K562 (cell line): ENCODE measurements at regions not wholly inside any gene's neighbourhood (a gene's known extent, or its start where the extent isn't known, plus 50 kb on each side); places are given as distances from the start of the nearest gene placed in this dataset.

Experiments used
- CBX3 ChIP-seq, 2 experiments: IDR thresholded peaks; 1 replicate in 1 of 2; 2 replicates in 1 of 2; pipeline ENCODE4 v1.6.1; 2012; ENCODE audit warnings: inconsistent platforms in 2 of 2, low read length in 2 of 2, borderline replicate concordance in 1 of 2, control low read depth in 1 of 2
- CEBPB ChIP-seq: fragments of 450-650 bp; IDR thresholded peaks from 2 replicates; pipeline ENCODE4 v1.6.1; 2016; ENCODE audit warnings: missing genetic modification characterization, missing compliant biosample characterization
- CTBP1 ChIP-seq: fragments of 450-650 bp; IDR thresholded peaks from 2 replicates; pipeline ENCODE4 v1.6.1; 2016; ENCODE audit warnings: borderline replicate concordance
- FOXP1 ChIP-seq: sonication (generic); formaldehyde crosslinking; IDR thresholded peaks from 2 replicates; pipeline ENCODE4 v1.8.0; 2022; ENCODE audit warnings: mild to moderate bottlenecking, missing genetic modification reagents
- HDAC6 ChIP-seq: IDR thresholded peaks from 2 replicates; pipeline ENCODE4 v1.6.1; 2012; ENCODE audit warnings: low read depth, mild to moderate bottlenecking, control low read depth, inconsistent platforms, low read length, moderate library complexity
- L3MBTL2 ChIP-seq: fragments of 450-650 bp; IDR thresholded peaks from 2 replicates; pipeline ENCODE4 v1.6.1; 2016; ENCODE audit warnings: mild to moderate bottlenecking, moderate library complexity
- NR2F6 ChIP-seq: fragments of 450-650 bp; formaldehyde crosslinking; IDR thresholded peaks from 2 replicates; pipeline ENCODE4 v1.4.0; 2020; ENCODE audit warnings: mild to moderate bottlenecking
- POU5F1 ChIP-seq: fragments of 150-350 bp; IDR thresholded peaks from 2 replicates; pipeline ENCODE4 v1.6.1; 2014; ENCODE audit warnings: borderline replicate concordance, low read length, low read depth, mild to moderate bottlenecking; ENCODE audit not compliant: partially characterized antibody
- RAD21 ChIP-seq, 2 experiments: fragments of 250-450 bp in 1 of 2; fragments of 450-650 bp in 1 of 2; sonication (Bioruptor Pico) in 1 of 2; formaldehyde crosslinking in 1 of 2; IDR thresholded peaks in 1 of 2; conservative IDR thresholded peaks in 1 of 2; 2 replicates each; pipeline versions ENCODE4 v1.4.0 to v1.8.0; 2020 to 2022; ENCODE audit warnings: mild to moderate bottlenecking in 2 of 2, moderate library complexity in 1 of 2
- SNRNP70 ChIP-seq: fragments of 200-400 bp; formaldehyde crosslinking; optimal IDR thresholded peaks from 2 replicates; pipeline ENCODE3; 2017; ENCODE audit warnings: low read depth, low read length
- TAL1 ChIP-seq: fragments of 450-650 bp; IDR thresholded peaks from 2 replicates; pipeline ENCODE4 v1.6.1; 2016; ENCODE audit warnings: mild to moderate bottlenecking
- ZNF79 ChIP-seq: fragments of 250-450 bp; sonication (Bioruptor Pico); IDR thresholded peaks from 2 replicates; pipeline ENCODE4 v1.4.0; 2020; ENCODE audit warnings: low read depth, mild to moderate bottlenecking, moderate library complexity
- TF ChIP-seq, protein P1 (sequence below), 3 experiments: fragments of 200-800 bp in 1 of 3; sonication (Bioruptor generic) in 1 of 3; sonication (generic) in 1 of 3; formaldehyde crosslinking in 1 of 3; IDR thresholded peaks; 2 replicates each; pipeline versions ENCODE4 v1.6.1 to v1.8.0; 2016 to 2022; ENCODE audit warnings: mild to moderate bottlenecking in 2 of 3, missing compliant biosample characterization in 2 of 3, missing genetic modification characterization in 2 of 3, missing genetic modification reagents in 1 of 3
- TF ChIP-seq, protein P2 (sequence below): fragments of 200-800 bp; sonication (Bioruptor generic); IDR thresholded peaks from 2 replicates; pipeline ENCODE4 v1.6.1; 2016; ENCODE audit warnings: missing genetic modification characterization, missing compliant biosample characterization
- TF ChIP-seq, protein P3 (sequence below): sonication (generic); formaldehyde crosslinking; IDR thresholded peaks from 2 replicates; pipeline ENCODE4 v1.8.1; 2022; ENCODE audit warnings: missing genetic modification reagents
- TF ChIP-seq, protein P4 (sequence below): sonication (generic); formaldehyde crosslinking; IDR thresholded peaks from 2 replicates; pipeline ENCODE4 v1.9.0; 2022; ENCODE audit warnings: mild to moderate bottlenecking, missing genetic modification reagents
- TF ChIP-seq, protein P5 (sequence below): fragments of 200-800 bp; sonication (Bioruptor generic); IDR thresholded peaks from 2 replicates; pipeline ENCODE4 v1.6.1; 2017; ENCODE audit warnings: missing genetic modification characterization, missing compliant biosample characterization

DNA sequence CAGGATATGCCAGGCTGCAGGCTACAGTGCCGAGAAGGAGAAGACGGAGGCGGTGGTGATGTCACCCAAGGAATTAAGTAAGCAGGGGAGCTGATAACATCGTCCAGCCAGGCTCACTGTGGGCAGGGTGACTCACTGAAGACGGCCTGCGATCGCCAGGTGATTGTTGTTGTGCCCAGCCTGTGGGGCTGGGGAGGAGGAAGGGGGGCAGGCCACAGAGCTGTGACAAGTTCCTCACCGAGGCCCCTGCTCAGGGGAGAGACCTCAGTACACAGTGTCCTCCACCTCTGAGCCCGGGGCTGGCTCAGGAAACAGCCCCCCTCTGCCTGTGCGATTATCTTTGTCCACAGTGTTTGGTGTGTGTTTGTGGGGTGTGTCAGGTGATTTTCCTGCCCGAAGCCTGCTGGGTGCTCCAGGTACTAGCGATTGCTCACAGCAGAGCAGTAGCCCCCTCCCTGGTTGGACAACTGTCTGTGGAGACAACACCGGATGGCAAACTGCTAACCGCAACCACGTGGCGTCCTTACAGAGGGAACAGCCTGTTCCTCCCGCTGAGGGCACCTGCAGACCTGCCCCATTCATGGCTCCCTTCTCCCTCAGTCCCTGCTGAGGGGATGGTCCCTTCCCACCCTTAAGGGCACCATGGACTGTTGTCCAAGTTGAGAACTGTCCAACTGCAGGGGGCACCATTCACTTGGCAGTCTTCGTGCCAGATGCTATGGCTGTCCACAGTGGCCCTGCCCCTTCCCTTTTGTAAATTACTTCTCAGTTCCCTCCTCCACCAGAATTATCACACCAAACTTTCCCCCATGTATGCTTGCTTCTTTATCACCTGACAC, 95.1 kb downstream of the ZFP36L2 start (continued):
- TF ChIP-seq FOXP1, result peak; percentile 78; the same call in 1 of the 2 replicates
- TF ChIP-seq HDAC6, result no peak
- peak; percentile 76 for TF ChIP-seq L3MBTL2
- no peak for TF ChIP-seq SNRNP70
- TF ChIP-seq, protein P1, sequence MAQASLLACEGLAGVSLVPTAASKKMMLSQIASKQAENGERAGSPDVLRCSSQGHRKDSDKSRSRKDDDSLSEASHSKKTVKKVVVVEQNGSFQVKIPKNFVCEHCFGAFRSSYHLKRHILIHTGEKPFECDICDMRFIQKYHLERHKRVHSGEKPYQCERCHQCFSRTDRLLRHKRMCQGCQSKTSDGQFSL (CRISPR knock-in tag; IDR thresholded peaks at IDR 0.05), result peak; percentile 48; the same call in 1 of the 2 replicates
- TF ChIP-seq, protein P1 (tag; IDR thresholded peaks at IDR 0.05), result no peak
- 0 out of 2 replicates have a peak, but pooled peaks have one; percentile 41 for TF ChIP-seq CEBPB
- no peak; a peak in 1 of 3 replicates for TF ChIP-seq CBX3 (IDR thresholded peaks at IDR 0.05; ENCODE audit: borderline replicate concordance in 1 of 2, low read length in 2 of 2)
- TF ChIP-seq, protein P2, sequence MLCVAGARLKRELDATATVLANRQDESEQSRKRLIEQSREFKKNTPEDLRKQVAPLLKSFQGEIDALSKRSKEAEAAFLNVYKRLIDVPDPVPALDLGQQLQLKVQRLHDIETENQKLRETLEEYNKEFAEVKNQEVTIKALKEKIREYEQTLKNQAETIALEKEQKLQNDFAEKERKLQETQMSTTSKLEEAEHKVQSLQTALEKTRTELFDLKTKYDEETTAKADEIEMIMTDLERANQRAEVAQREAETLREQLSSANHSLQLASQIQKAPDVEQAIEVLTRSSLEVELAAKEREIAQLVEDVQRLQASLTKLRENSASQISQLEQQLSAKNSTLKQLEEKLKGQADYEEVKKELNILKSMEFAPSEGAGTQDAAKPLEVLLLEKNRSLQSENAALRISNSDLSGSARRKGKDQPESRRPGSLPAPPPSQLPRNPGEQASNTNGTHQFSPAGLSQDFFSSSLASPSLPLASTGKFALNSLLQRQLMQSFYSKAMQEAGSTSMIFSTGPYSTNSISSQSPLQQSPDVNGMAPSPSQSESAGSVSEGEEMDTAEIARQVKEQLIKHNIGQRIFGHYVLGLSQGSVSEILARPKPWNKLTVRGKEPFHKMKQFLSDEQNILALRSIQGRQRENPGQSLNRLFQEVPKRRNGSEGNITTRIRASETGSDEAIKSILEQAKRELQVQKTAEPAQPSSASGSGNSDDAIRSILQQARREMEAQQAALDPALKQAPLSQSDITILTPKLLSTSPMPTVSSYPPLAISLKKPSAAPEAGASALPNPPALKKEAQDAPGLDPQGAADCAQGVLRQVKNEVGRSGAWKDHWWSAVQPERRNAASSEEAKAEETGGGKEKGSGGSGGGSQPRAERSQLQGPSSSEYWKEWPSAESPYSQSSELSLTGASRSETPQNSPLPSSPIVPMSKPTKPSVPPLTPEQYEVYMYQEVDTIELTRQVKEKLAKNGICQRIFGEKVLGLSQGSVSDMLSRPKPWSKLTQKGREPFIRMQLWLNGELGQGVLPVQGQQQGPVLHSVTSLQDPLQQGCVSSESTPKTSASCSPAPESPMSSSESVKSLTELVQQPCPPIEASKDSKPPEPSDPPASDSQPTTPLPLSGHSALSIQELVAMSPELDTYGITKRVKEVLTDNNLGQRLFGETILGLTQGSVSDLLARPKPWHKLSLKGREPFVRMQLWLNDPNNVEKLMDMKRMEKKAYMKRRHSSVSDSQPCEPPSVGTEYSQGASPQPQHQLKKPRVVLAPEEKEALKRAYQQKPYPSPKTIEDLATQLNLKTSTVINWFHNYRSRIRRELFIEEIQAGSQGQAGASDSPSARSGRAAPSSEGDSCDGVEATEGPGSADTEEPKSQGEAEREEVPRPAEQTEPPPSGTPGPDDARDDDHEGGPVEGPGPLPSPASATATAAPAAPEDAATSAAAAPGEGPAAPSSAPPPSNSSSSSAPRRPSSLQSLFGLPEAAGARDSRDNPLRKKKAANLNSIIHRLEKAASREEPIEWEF (CRISPR knock-in tag), result no peak
- TF ChIP-seq POU5F1, result no peak
- TF ChIP-seq, protein P3, sequence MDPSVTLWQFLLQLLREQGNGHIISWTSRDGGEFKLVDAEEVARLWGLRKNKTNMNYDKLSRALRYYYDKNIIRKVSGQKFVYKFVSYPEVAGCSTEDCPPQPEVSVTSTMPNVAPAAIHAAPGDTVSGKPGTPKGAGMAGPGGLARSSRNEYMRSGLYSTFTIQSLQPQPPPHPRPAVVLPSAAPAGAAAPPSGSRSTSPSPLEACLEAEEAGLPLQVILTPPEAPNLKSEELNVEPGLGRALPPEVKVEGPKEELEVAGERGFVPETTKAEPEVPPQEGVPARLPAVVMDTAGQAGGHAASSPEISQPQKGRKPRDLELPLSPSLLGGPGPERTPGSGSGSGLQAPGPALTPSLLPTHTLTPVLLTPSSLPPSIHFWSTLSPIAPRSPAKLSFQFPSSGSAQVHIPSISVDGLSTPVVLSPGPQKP (CRISPR knock-in tag), result no peak
- TF ChIP-seq NR2F6 (CRISPR knock-in tag), result no peak
- TF ChIP-seq CTBP1, result peak; percentile 75; the same call in 1 of the 2 replicates
- peak; percentile 54 to 83 for TF ChIP-seq RAD21 (CRISPR knock-in tag; conservative IDR thresholded peaks at IDR 0.05 in 1 of 2, IDR thresholded peaks at IDR 0.05 in 1 of 2)
- TF ChIP-seq, protein P4, sequence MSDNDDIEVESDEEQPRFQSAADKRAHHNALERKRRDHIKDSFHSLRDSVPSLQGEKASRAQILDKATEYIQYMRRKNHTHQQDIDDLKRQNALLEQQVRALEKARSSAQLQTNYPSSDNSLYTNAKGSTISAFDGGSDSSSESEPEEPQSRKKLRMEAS (CRISPR knock-in tag), result peak; percentile 94
- no peak for TF ChIP-seq TAL1
- TF ChIP-seq, protein P5, sequence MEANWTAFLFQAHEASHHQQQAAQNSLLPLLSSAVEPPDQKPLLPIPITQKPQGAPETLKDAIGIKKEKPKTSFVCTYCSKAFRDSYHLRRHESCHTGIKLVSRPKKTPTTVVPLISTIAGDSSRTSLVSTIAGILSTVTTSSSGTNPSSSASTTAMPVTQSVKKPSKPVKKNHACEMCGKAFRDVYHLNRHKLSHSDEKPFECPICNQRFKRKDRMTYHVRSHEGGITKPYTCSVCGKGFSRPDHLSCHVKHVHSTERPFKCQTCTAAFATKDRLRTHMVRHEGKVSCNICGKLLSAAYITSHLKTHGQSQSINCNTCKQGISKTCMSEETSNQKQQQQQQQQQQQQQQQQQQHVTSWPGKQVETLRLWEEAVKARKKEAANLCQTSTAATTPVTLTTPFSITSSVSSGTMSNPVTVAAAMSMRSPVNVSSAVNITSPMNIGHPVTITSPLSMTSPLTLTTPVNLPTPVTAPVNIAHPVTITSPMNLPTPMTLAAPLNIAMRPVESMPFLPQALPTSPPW (CRISPR knock-in tag), result peak; percentile 51
- no peak for TF ChIP-seq ZNF79
